B cell (primary cell): ENCODE measurements at regions not wholly inside any gene's neighbourhood (a gene's known extent, or its start where the extent isn't known, plus 50 kb on each side); places are given as distances from the start of the nearest gene placed in this dataset.

Source experiments
- EZH2 ChIP-seq: IDR thresholded peaks from 2 replicates; pipeline ENCODE4 v1.6.1; 2012; ENCODE audit warnings: borderline replicate concordance, low read depth, mild to moderate bottlenecking, moderate library complexity, low read length; ENCODE audit not compliant: insufficient read depth, poor library complexity, severe bottlenecking
- TF ChIP-seq, protein P1 (sequence below): fragments of 200-600 bp; IDR thresholded peaks from one replicate; pipeline ENCODE4 v1.8.0; 2022; ENCODE audit warnings: antibody characterized with exemption, mild to moderate bottlenecking

DNA sequence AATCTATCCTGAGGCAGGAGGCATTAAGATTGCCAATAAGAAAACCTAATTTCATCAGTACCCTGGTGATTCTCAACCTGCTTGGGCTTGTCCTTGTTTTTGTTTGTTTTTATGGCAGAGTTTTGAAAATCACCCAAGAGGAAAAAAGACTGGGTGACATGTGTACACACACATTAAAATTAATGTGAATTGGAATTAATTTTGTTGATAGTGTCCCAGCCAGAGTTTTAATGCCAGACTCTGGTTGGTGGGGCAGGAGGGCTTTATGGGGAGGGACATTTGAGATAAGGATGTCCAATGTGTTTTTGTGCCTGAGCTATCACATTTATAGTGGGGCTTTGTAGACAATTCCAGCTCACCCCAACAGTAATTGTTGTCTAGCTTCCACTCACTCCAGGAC is 184.6 kb downstream of the ID4 start:
- TF ChIP-seq, protein P1, sequence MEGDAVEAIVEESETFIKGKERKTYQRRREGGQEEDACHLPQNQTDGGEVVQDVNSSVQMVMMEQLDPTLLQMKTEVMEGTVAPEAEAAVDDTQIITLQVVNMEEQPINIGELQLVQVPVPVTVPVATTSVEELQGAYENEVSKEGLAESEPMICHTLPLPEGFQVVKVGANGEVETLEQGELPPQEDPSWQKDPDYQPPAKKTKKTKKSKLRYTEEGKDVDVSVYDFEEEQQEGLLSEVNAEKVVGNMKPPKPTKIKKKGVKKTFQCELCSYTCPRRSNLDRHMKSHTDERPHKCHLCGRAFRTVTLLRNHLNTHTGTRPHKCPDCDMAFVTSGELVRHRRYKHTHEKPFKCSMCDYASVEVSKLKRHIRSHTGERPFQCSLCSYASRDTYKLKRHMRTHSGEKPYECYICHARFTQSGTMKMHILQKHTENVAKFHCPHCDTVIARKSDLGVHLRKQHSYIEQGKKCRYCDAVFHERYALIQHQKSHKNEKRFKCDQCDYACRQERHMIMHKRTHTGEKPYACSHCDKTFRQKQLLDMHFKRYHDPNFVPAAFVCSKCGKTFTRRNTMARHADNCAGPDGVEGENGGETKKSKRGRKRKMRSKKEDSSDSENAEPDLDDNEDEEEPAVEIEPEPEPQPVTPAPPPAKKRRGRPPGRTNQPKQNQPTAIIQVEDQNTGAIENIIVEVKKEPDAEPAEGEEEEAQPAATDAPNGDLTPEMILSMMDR, result no peak
- TF ChIP-seq EZH2, result no peak
